ENCODE measurements at regions not wholly inside any gene's neighbourhood (a gene's known extent, or its start where the extent isn't known, plus 50 kb on each side); places are given as distances from the start of the nearest gene placed in this dataset.

GRCh38 chr4:106494066-106494465, 125.5 kb upstream of the GIMD1 start:
- Histone ChIP-seq H3K4me2 (ENCODE audit: low read length) (no peak overlapping the region), H3K9ac (ENCODE audit: low read length) (no peak overlapping the region)
- WGBS (ENCODE audit: extremely low coverage, insufficient coverage, insufficient read length), result no CpG with 5 or more reads among the region's 1 CpG

GRCh38 chr4:106493086-106493485, 124.5 kb upstream of the GIMD1 start:
- no peaks in the 10 kb centered on the region for H3K27me3 ChIP-seq (ENCODE audit: insufficient read depth, low read length)
- no peak overlapping the region for H2BK12ac ChIP-seq (ENCODE audit: low read length)
- no peaks in the 10 kb centered on the region for H3K79me2 ChIP-seq (ENCODE audit: control insufficient read depth, insufficient read depth, low read length, poor library complexity)
- no peak overlapping the region for H2BK120ac ChIP-seq (ENCODE audit: insufficient read depth, low read length, poor library complexity)
- no peak overlapping the region for H3K14ac ChIP-seq (ENCODE audit: low read length)
- no peak overlapping the region for H3K4ac ChIP-seq (ENCODE audit: low read depth, low read length)
- H4K12ac ChIP-seq (ENCODE audit: low read depth, low read length), result no peak overlapping the region
- no peak overlapping the region for H3K9ac ChIP-seq (ENCODE audit: low read length)
- no peak overlapping the region for H4K8ac ChIP-seq (ENCODE audit: low read depth, low read length)
- no peak overlapping the region for H3K18ac ChIP-seq (ENCODE audit: low read length)
- no peak overlapping the region for H3K27ac ChIP-seq (ENCODE audit: low read depth, low read length)
- peak overlapping the region; percentile 35 for H3K23ac ChIP-seq (ENCODE audit: low read length)
- no peak for DNase-seq
- no peak overlapping the region for H3K4me3 ChIP-seq (ENCODE audit: low read depth, low read length)
- no peaks in the 10 kb centered on the region for H3K79me1 ChIP-seq (ENCODE audit: low read length)
- no peak overlapping the region for H2AFZ ChIP-seq (ENCODE audit: insufficient read depth, low read length, poor library complexity)
- H3K9me3 ChIP-seq (ENCODE audit: insufficient read depth, low read depth, low read length), result no peaks in the 10 kb centered on the region
- no peak overlapping the region for H2AK5ac ChIP-seq (ENCODE audit: low read length)
- no peak overlapping the region for H3K4me2 ChIP-seq (ENCODE audit: low read length)
- H4K91ac ChIP-seq (ENCODE audit: low read depth, low read length), result no peak overlapping the region
- no peaks in the 10 kb centered on the region for H3K4me1 ChIP-seq (ENCODE audit: control insufficient read depth in 1 of 2, insufficient read depth in 2 of 2, low read length in 2 of 2)
- no peaks in the 10 kb centered on the region for H3K36me3 ChIP-seq (ENCODE audit: control insufficient read depth in 1 of 2, insufficient read depth in 2 of 2, low read length in 2 of 2)
- no peak overlapping the region for H2BK5ac ChIP-seq (ENCODE audit: low read depth, low read length, poor library complexity)

More at GRCh38 chr4:106494066-106494465, 125.5 kb upstream of the GIMD1 start:
- Histone ChIP-seq H2BK5ac (ENCODE audit: low read depth, low read length, poor library complexity) (no peak overlapping the region), H3K27ac (ENCODE audit: low read depth, low read length) (no peak overlapping the region), H3K36me3 (ENCODE audit: control insufficient read depth in 1 of 2, insufficient read depth in 2 of 2, low read length in 2 of 2) (no peaks in the 10 kb centered on the region), H3K23ac (ENCODE audit: low read length) (no peak overlapping the region), H2BK12ac (ENCODE audit: low read length) (no peak overlapping the region), H3K79me2 (ENCODE audit: control insufficient read depth, insufficient read depth, low read length, poor library complexity) (no peaks in the 10 kb centered on the region), H3K14ac (ENCODE audit: low read length) (no peak overlapping the region), H2BK120ac (ENCODE audit: insufficient read depth, low read length, poor library complexity) (no peak overlapping the region), H3K27me3 (ENCODE audit: insufficient read depth, low read length) (no peaks in the 10 kb centered on the region), H3K79me1 (ENCODE audit: low read length) (no peaks in the 10 kb centered on the region), H3K18ac (ENCODE audit: low read length) (no peak overlapping the region), H3K4me3 (ENCODE audit: low read depth, low read length) (no peak overlapping the region), H2AK5ac (ENCODE audit: low read length) (no peak overlapping the region), H4K8ac (ENCODE audit: low read depth, low read length) (no peak overlapping the region), H3K9me3 (ENCODE audit: insufficient read depth, low read depth, low read length) (no peaks in the 10 kb centered on the region), H4K91ac (ENCODE audit: low read depth, low read length) (no peak overlapping the region), H2AFZ (ENCODE audit: insufficient read depth, low read length, poor library complexity) (no peak overlapping the region), H4K12ac (ENCODE audit: low read depth, low read length) (no peak overlapping the region), H3K4ac (ENCODE audit: low read depth, low read length) (no peak overlapping the region), H3K4me1 (ENCODE audit: control insufficient read depth in 1 of 2, insufficient read depth in 2 of 2, low read length in 2 of 2) (no peaks in the 10 kb centered on the region)
- DNase-seq, result no peak

GRCh38 chr4:106486533-106486932, 118.0 kb upstream of the GIMD1 start:
- no peak for DNase-seq
- Histone ChIP-seq H3K4me1 (ENCODE audit: control insufficient read depth in 1 of 2, insufficient read depth in 2 of 2, low read length in 2 of 2) (no peaks in the 10 kb centered on the region), H3K27ac (ENCODE audit: low read depth, low read length) (no peak overlapping the region), H2AK5ac (ENCODE audit: low read length) (no peak overlapping the region), H4K12ac (ENCODE audit: low read depth, low read length) (no peak overlapping the region), H3K36me3 (ENCODE audit: control insufficient read depth in 1 of 2, insufficient read depth in 2 of 2, low read length in 2 of 2) (no peaks in the 10 kb centered on the region), H4K91ac (ENCODE audit: low read depth, low read length) (no peak overlapping the region), H3K79me2 (ENCODE audit: control insufficient read depth, insufficient read depth, low read length, poor library complexity) (no peaks in the 10 kb centered on the region), H2BK12ac (ENCODE audit: low read length) (no peak overlapping the region), H3K79me1 (ENCODE audit: low read length) (no peaks in the 10 kb centered on the region), H2BK120ac (ENCODE audit: insufficient read depth, low read length, poor library complexity) (no peak overlapping the region), H3K4me2 (ENCODE audit: low read length) (no peak overlapping the region), H2AFZ (ENCODE audit: insufficient read depth, low read length, poor library complexity) (no peak overlapping the region), H3K18ac (ENCODE audit: low read length) (no peak overlapping the region), H3K27me3 (ENCODE audit: insufficient read depth, low read length) (no peaks in the 10 kb centered on the region), H3K9me3 (ENCODE audit: insufficient read depth, low read depth, low read length) (no peaks in the 10 kb centered on the region), H3K23ac (ENCODE audit: low read length) (no peak overlapping the region), H4K8ac (ENCODE audit: low read depth, low read length) (no peak overlapping the region), H2BK5ac (ENCODE audit: low read depth, low read length, poor library complexity) (no peak overlapping the region), H3K9ac (ENCODE audit: low read length) (no peak overlapping the region), H3K4ac (ENCODE audit: low read depth, low read length) (no peak overlapping the region), H3K4me3 (ENCODE audit: low read depth, low read length) (no peak overlapping the region), H3K14ac (ENCODE audit: low read length) (no peak overlapping the region)
- no CpG with 5 or more reads among the region's 2 CpGs for WGBS (ENCODE audit: extremely low coverage, insufficient coverage, insufficient read length)

- H3K14ac ChIP-seq (ENCODE audit: low read length), result no peak overlapping the region
- H4K91ac ChIP-seq (ENCODE audit: low read depth, low read length), result no peak overlapping the region
- no peak overlapping the region for H3K9ac ChIP-seq (ENCODE audit: low read length)
- no peak overlapping the region for H4K8ac ChIP-seq (ENCODE audit: low read depth, low read length)
- no peak overlapping the region for H2AFZ ChIP-seq (ENCODE audit: insufficient read depth, low read length, poor library complexity)
- H3K18ac ChIP-seq (ENCODE audit: low read length), result no peak overlapping the region
- H3K9me3 ChIP-seq (ENCODE audit: insufficient read depth, low read depth, low read length), result no peaks in the 10 kb centered on the region
- H2BK120ac ChIP-seq (ENCODE audit: insufficient read depth, low read length, poor library complexity), result no peak overlapping the region
- H3K27me3 ChIP-seq (ENCODE audit: insufficient read depth, low read length), result no peaks in the 10 kb centered on the region
- H2BK5ac ChIP-seq (ENCODE audit: low read depth, low read length, poor library complexity), result no peak overlapping the region
- no peaks in the 10 kb centered on the region for H3K79me2 ChIP-seq (ENCODE audit: control insufficient read depth, insufficient read depth, low read length, poor library complexity)
- H2AK5ac ChIP-seq (ENCODE audit: low read length), result no peak overlapping the region
- no peaks in the 10 kb centered on the region for H3K4me1 ChIP-seq (ENCODE audit: control insufficient read depth in 1 of 2, insufficient read depth in 2 of 2, low read length in 2 of 2)
- no peak overlapping the region for H3K23ac ChIP-seq (ENCODE audit: low read length)
- H3K79me1 ChIP-seq (ENCODE audit: low read length), result no peaks in the 10 kb centered on the region
- H3K4ac ChIP-seq (ENCODE audit: low read depth, low read length), result no peak overlapping the region
- H3K4me3 ChIP-seq (ENCODE audit: low read depth, low read length), result no peak overlapping the region
- DNase-seq, result no peak
- no peak overlapping the region for H2BK12ac ChIP-seq (ENCODE audit: low read length)
- WGBS (ENCODE audit: extremely low coverage, insufficient coverage, insufficient read length), result no CpG with 5 or more reads among the region's 3 CpGs
- no peaks in the 10 kb centered on the region for H3K36me3 ChIP-seq (ENCODE audit: control insufficient read depth in 1 of 2, insufficient read depth in 2 of 2, low read length in 2 of 2)
- H3K4me2 ChIP-seq (ENCODE audit: low read length), result no peak overlapping the region
- H3K27ac ChIP-seq (ENCODE audit: low read depth, low read length), result no peak overlapping the region
- no peak overlapping the region for H4K12ac ChIP-seq (ENCODE audit: low read depth, low read length)
Measured at GRCh38 chr4:106481801-106482200, 113.2 kb upstream of the GIMD1 start.

Data from trophoblast cell (in vitro differentiated cells and primary cell).